Fibroblast of the conjunctiva (primary cell): ENCODE measurements at regions not wholly inside any gene's neighbourhood (a gene's known extent, or its start where the extent isn't known, plus 50 kb on each side); places are given as distances from the start of the nearest gene placed in this dataset.

Experiments
- DNase-seq: peaks from one replicate; pipeline ENCODE4 v3.0.0-alpha.2; 2010; ENCODE audit warnings: low read depth

- DNase-seq, result no peak
Measured at GRCh38 chr7:41039981-41040380, 662.9 kb downstream of the INHBA start.

GRCh38 chr7:41039386-41039953 is 663.4 kb downstream of the INHBA start:
- DNase-seq, result no peak

GRCh38 chr7:41038211-41038610 is 664.7 kb downstream of the INHBA start:
- DNase-seq, result no peak

GRCh38 chr7:41037691-41038090 is 665.2 kb downstream of the INHBA start:
- DNase-seq, result no peak

GRCh38 chr7:41035794-41036193 is 667.1 kb downstream of the INHBA start:
- DNase-seq, result no peak

GRCh38 chr7:41033500-41033899 is 669.4 kb downstream of the INHBA start:
- DNase-seq, result no peak

- no peak for DNase-seq
Measured at GRCh38 chr7:41030673-41031072, 672.2 kb downstream of the INHBA start.

GRCh38 chr7:41029072-41029499 is 673.8 kb downstream of the INHBA start:
- DNase-seq, result no peak

- DNase-seq, result no peak
Measured at GRCh38 chr7:41028580-41028979, 674.3 kb downstream of the INHBA start.

GRCh38 chr7:41027428-41028115 is 675.3 kb downstream of the INHBA start:
- no peak for DNase-seq

GRCh38 chr7:41024126-41024525 is 678.8 kb downstream of the INHBA start:
- DNase-seq, result no peak

GRCh38 chr7:41020056-41020455 is 682.8 kb downstream of the INHBA start:
- DNase-seq, result no peak

- no peak for DNase-seq
Measured at GRCh38 chr7:41013117-41013516, 689.8 kb downstream of the INHBA start.

- DNase-seq, result no peak
Measured at GRCh38 chr7:41012041-41012440, 690.8 kb downstream of the INHBA start.

- no peak for DNase-seq
Measured at GRCh38 chr7:41010967-41011366, 691.9 kb downstream of the INHBA start.

- peak; percentile 41 for DNase-seq
Measured at GRCh38 chr7:41010418-41010817, 692.5 kb downstream of the INHBA start.

GRCh38 chr7:41007811-41008210 is 695.1 kb downstream of the INHBA start:
- no peak for DNase-seq

- DNase-seq, result no peak
Measured at GRCh38 chr7:41007351-41007751, 695.5 kb downstream of the INHBA start.

GRCh38 chr7:41006306-41006995 is 696.4 kb downstream of the INHBA start:
- DNase-seq, result peak; percentile 45

- peak; percentile 51 for DNase-seq
Measured at GRCh38 chr7:41005374-41005901, 697.5 kb downstream of the INHBA start.

- no peak for DNase-seq
Measured at GRCh38 chr7:41003977-41004376, 698.9 kb downstream of the INHBA start.

- no peak for DNase-seq
Measured at GRCh38 chr7:41003611-41003940, 699.3 kb downstream of the INHBA start.
